DMS 273 (cell line): ENCODE measurements at regions not wholly inside any gene's neighbourhood (a gene's known extent, or its start where the extent isn't known, plus 50 kb on each side); places are given as distances from the start of the nearest gene placed in this dataset.
"Not testable (repeated sequence)": the region's sequence is repeated elsewhere in the genome, so short reads cannot be mapped to it uniquely, and the experiment has no call there.

Source experiments
- DNase-seq: peaks from one replicate; lab custom pipeline; 2025; ENCODE audit not compliant: unreplicated experiment; lab: John Stamatoyannopoulos, UW

DNA sequence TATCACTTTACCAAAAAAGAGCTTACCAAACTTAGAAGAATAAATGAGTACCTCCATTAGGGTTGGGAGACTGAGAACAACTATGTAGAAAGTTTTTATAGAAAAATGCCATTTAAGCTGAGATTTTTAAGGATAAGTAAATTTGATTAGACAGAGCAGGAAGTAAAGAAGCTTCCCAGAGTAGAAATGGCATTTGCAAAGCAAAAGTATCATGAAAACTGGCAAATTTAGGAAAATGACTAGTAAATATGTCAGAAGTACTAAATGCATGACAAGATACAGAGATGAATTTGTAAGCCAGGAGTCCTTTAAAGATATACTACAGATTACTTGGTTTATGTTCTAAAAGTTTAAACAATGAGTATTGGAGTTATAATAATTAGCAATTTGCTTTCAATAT is 2581.8 kb downstream of the PCDH9 start:
- no peak for DNase-seq

DNA sequence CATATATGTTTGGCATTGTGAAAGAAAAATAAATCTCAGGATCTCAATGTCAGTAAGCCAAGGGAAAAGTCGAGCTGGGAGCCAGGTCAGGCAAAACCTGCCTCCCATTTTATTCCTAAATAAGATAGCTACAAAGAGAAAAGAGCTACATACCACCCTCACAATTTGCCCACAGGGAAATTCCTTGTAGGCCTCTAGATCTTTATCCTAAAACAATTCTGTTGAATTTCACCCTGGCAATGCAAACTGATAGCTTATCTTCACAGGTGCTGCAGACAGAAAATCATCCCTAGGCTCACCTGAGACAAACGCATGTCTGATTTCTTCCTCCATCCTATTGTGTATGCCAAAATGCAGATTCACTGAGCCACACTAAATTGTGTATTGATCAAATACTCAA is 2587.1 kb downstream of the PCDH9 start:
- no peak for DNase-seq

DNA sequence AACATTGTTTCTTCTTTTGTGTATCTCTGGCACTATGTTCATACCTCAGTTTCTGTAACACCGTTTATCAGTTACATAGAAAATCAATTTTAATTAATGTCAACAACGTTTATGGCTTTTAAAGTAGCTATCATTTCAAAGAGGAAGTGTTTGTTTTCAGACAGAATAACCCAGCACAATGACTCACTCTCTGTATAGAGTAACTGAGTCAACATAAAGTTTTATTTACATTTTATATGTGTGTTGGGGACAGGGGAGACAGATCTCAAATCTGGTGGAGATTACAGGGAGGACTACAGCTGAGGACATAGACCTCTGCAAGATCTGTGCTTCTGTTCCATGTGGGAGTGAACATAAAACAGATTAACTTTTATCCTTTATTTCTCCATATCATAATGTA is 2590.1 kb downstream of the PCDH9 start:
- no peak for DNase-seq

- DNase-seq = no peak
Observed at GRCh38 chr13:64639206-64639605, 2590.9 kb downstream of the PCDH9 start.

DNA sequence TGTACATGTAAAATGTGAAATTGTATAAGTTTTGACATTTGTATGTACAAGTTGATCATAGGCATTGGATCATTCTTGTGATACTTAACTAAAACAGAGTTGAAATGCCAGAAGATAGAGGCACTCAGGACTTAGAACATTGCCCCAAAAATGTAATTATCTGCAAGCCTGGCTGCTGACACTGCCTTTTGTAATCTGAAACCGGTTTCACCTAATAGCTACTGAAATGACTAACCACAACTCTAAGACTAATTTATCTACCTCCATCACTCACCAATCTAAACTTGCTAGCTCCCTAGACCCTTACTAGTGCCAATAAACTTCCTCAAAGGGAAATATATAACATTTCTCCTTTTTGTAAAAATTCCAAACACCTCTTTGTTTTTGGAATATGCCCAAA is 2596.2 kb downstream of the PCDH9 start:
- DNase-seq = no peak

DNA sequence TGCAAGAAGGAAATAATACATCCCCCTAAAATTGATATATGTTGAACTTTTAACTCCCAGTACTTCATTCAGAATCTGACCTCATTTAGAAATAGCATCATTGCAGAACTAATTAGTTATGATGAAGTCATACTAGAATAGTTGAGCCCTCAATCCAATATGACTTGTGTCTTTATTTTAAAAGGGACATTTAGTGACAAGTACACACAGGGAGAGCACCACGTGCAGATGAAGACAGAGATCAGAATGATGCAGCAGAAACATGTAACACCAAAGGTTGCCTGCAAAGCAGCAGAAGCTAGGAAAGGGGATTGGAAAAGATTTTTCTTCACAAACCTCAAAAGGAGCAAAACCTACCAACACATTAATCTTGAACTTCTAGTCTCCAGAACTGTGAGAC is 2602.5 kb downstream of the PCDH9 start:
- no peak for DNase-seq

DNA sequence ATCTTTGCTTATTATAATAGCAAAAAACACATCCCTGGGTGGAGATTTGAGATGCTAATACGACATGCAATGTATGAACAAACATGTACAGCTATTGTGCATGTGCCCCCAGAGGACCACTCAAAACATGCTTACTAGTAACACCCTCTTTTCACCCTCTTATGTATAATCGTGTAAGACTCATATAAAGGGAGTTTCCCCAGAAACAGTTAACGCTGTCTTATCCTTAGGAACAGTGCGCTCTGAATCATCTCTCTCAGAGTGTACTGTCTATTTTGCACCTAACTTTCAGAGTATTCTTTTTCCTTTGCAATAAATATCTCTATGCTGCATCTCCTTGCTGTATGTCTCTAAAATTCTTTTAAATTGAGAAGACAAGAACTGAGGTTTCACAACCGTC is 2604.0 kb downstream of the PCDH9 start:
- no peak for DNase-seq

DNA sequence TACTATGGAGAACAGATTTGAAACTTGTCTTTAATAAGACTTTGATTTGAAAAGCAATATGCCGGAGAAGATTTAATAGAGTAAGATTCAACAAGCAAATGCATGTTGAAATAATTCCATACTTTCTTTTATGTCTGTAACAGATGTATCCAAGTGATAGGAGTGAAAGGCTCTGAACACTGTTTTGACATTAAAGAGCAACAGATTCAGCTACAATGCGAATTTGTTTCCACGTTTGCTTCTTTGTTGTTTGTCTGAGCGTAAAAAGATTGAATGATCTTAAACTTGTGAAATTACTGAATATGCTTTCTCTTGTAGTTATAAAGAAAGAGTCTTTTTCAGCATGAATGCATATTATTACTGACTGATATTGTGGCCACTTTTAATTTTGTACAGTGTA is 2612.9 kb downstream of the PCDH9 start:
- no peak for DNase-seq

DNA sequence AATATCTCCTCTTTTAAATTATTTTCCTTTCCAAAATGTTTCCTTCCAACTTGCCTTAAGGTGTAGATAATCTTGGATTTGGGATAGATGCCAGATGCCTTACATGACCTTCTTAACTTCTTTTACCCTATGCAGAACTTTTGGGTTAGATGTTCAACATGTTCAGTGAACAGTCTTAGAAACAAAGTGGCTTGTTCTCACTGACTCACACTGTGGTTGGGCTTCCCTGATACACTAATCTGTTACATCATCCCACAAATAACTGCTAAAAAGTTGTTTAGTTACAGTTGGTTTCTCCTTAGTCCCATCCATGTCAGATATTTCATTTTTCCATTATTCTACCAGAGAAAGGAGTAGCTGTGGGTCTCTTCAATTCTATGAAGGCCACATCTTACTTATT is 2638.2 kb downstream of the PCDH9 start:
- no peak for DNase-seq

GRCh38 chr13:64579331-64579730 is 2650.8 kb downstream of the PCDH9 start:
- no peak for DNase-seq

DNA sequence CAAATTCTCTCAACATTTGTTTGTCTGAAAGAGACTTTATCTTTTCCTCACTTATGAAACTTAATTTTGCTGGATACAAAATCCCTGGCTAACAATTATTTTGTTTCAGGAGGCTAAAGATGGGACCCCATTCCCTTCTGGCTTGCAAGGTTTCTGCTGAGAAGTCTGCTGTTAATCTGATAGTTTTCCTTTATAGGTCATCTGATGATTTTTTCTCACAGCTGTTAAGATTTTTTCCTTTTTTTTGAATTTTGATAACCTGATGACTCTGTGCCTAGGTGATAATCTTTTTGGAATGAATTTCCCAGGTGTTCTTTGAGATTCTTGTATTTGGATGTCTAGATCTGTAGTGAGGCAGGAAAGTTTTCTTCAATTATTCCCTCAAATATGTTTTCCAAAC is 2661.4 kb downstream of the PCDH9 start:
- no peak for DNase-seq

DNA sequence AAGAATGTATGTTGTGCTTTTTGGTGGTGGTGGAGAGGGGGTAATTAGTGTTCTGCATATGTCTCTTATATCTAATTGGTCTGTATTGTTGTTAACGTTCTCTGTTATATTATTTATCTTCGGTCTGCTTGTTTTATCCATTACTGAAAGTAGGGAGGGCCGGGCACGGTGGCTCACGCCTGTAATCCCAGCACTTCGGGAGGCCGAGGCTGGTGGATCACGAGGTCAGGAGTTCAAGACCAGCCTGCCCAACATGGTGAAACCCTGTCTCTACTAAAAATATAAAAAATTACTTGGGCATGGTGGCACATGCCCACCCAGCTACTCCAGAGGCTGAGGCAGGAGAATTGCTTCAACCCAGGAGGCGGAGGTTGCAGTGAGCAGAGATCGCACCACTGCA is 2672.1 kb downstream of the PCDH9 start:
- DNase-seq = not testable (repeated sequence)

- no peak for DNase-seq
Observed at GRCh38 chr13:64556376-64556775, 2673.8 kb downstream of the PCDH9 start.

GRCh38 chr13:64553411-64554129 is 2676.6 kb downstream of the PCDH9 start:
- DNase-seq = no peak

DNA sequence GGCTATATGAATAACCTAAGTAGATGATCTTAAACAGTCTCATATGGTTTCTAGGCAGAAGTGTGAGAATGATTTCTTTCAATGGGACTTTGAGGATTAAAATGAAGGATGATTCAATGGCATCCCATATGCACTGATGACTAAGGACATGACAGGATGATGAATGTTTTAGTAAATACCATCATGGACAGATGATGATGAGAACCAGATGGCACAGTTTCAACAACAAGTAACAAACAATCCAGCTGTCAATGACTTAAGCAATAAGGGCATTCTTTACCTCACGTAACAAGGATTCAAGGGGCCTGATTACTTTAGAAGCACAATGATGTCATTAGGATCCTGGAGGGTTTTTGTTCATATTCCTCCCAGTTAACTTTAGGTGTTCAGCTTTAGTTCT is 2678.4 kb downstream of the PCDH9 start:
- DNase-seq = peak; percentile 6

GRCh38 chr13:64546371-64546770 is 2683.8 kb downstream of the PCDH9 start:
- DNase-seq = no peak

DNA sequence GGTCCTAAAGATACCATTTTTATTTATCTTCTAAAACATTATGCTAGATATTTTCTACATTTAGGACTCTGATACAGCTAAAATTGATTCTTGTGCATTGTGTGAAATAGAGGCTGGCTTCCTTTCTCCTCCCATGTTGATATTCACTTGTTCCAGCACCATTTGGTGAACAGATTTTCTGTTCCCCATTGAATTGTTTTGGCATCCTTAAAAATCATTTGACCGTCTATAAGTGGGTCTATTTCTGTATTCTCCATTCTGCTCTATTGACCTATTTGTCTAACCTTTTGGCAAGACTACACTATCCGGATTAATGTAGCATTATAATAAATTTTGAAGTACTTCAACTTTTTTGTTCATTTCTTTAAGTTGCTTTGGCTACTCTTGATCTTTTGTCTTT is 2689.2 kb downstream of the PCDH9 start:
- no peak for DNase-seq

DNA sequence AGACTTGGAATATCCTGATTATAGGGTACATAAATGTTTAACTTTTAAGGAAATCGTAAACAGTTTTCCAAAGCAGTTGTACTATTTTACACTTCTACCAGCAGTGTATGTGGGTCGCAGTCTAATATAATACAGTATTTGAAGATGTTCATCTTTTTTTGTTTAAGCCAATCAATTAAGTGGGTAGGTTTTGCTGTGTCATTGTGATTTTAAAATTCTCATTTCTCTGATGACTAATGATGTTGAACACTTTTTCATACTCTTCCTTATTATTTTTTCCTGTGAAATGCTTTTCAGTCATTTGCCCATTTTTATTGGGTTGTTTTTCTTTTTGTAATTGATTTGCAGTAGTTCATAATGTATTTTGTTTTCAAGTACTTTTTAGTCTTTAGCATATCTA is 2689.7 kb downstream of the PCDH9 start:
- DNase-seq = no peak

GRCh38 chr13:64538711-64539110 is 2691.4 kb downstream of the PCDH9 start:
- no peak for DNase-seq

DNA sequence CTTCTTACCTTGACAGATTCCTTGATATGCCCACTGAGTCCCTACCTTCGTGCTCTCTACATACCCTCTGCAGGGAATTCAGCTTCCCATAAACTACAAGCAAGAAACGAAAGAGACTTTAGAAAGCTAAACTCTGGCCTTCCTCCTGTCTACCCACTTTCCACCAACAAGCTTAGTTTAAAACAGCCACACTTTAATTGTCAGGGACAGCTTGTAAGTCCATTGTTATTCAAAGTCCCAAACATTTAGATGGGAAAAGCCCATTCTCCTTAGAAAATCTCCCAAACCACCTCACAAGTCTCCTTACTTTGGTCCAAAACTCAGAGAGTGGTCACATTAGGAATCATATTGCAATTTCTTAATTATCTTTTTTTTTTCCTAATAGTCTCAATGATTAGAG is 2695.8 kb downstream of the PCDH9 start:
- no peak for DNase-seq

- DNase-seq = no peak
Observed at GRCh38 chr13:64531400-64531799, 2698.7 kb downstream of the PCDH9 start.

DNA sequence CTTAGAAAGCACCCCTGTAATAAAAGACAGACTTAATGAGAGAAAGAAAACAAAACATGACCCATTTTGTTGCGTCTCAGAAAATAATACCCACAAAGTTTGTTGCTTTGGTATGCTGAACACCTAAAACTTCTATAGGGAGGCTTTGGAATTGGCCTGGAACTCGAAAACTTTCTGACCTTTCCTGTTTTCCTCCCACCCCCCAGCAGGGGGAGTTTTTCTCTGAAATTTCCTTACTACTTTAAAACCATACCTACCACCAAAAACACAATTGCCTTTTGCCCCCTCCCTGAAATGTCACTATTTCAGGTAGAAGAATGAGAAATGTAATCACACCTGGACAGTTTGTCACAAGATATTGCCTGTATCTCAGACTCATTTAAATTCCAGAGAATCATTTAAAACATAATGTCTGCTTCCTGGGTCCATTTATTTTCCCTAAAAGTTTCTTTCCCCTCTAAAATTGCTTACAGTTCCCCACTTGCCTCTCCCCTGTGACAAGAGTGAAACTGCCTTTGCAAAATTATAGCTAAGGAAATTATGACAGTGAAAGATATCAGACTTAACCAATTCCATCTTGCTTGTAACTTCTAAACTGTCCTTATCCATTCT is 2700.2 kb downstream of the PCDH9 start:
- DNase-seq = peak; percentile 52

DNA sequence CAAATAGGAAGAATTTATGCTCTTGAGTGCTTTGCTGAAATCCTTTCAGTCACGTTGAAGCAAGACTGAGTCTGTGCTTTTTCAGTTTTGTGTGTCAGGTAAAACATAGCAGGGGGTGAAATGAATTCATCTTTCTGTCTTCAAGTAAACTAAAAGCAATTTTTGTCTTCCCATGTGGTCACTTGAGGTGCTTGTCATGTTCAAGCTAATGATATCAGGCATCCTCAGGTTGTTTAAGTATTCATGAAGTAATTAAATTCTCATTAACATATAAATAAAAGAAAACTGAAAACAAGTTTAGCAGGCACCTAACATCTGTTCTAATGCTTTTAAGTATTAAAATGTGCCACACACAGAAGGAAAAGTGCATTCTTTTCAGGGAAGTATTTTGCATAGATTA is 2701.3 kb downstream of the PCDH9 start:
- DNase-seq = peak; percentile 29
